Hepatocyte (in vitro differentiated cells): ENCODE measurements at regions not wholly inside any gene's neighbourhood (a gene's known extent, or its start where the extent isn't known, plus 50 kb on each side); places are given as distances from the start of the nearest gene placed in this dataset.

Experiments
- CTCF ChIP-seq: fragments of 200-600 bp; sonication (generic); IDR thresholded peaks from 2 replicates; pipeline ENCODE4 v1.5.1; 2016; ENCODE audit warnings: antibody characterized with exemption, mild to moderate bottlenecking; ENCODE audit not compliant: poor library complexity
- EZH2 ChIP-seq: fragments of 200-600 bp; sonication (generic); IDR thresholded peaks from 2 replicates; pipeline ENCODE4 v1.6.1; 2016; ENCODE audit warnings: antibody characterized with exemption, mild to moderate bottlenecking, borderline replicate concordance
- EZH2phosphoT487 ChIP-seq: fragments of 200-600 bp; sonication (generic); IDR thresholded peaks from one replicate; pipeline ENCODE4 v1.6.1; 2018; ENCODE audit warnings: antibody characterized with exemption, mild to moderate bottlenecking, low read depth, moderate library complexity; ENCODE audit not compliant: unreplicated experiment, severe bottlenecking

GRCh38 chr16:47872225-47872624 is 283.6 kb downstream of the ABCC12 start:
- TF ChIP-seq CTCF (no peak), EZH2phosphoT487 (no peak), EZH2 (no peak)
